ENCODE measurements at regions not wholly inside any gene's neighbourhood (a gene's known extent, or its start where the extent isn't known, plus 50 kb on each side); places are given as distances from the start of the nearest gene placed in this dataset.
"Not testable (repeated sequence)": the region's sequence is repeated elsewhere in the genome, so short reads cannot be mapped to it uniquely, and the experiment has no call there.

- Histone ChIP-seq H3K36me3 (no peaks in the 10 kb centered on the region), H3K9me3 (peaks cover 0 to 21% (median 0%) of the 10 kb centered on the region in 11 donors), H3K27me3 (peaks cover 0 to 5% (median 0%) of the 10 kb centered on the region in 7 donors), H3K4me1 (no peaks in the 10 kb centered on the region), H3K4me3 (no peak overlapping the region), H3K27ac (no peak overlapping the region)
- intact Hi-C loops (cut with DNase I): no loop called here
- WGBS, 2 donors: 87 to 88% methylated on average over 13 of the region's 13 CpGs
- TF ChIP-seq CTCF (IDR thresholded peaks at IDR 0.05): no peak
- DNase-seq: no peak
- no peak for ATAC-seq
Observed at GRCh38 chrX:1134976-1135375, 77.5 kb downstream of the CRLF2 start.

GRCh38 chrX:1134156-1134555 lies 78.3 kb downstream of the CRLF2 start:
- TF ChIP-seq CTCF (IDR thresholded peaks at IDR 0.05): no peak
- no peak overlapping the region for H3K4me3 ChIP-seq
- H3K4me1 ChIP-seq: no peaks in the 10 kb centered on the region
- peaks cover 0 to 21% (median 0%) of the 10 kb centered on the region in 11 donors for H3K9me3 ChIP-seq
- WGBS, 2 donors: 81 to 85% methylated on average over 12 of the region's 12 CpGs
- peaks cover 0 to 7% (median 0%) of the 10 kb centered on the region in 7 donors for H3K27me3 ChIP-seq
- H3K27ac ChIP-seq: no peak overlapping the region
- H3K36me3 ChIP-seq: no peaks in the 10 kb centered on the region
- ATAC-seq (no peak), DNase-seq (no peak)
- intact Hi-C loops (cut with DNase I): no loop called here

- WGBS, 2 donors: 75 to 79% methylated on average over 3 of the region's 3 CpGs
- H3K27me3 ChIP-seq: peaks cover 0 to 10% (median 0%) of the 10 kb centered on the region in 7 donors
- no peaks in the 10 kb centered on the region for H3K4me1 ChIP-seq
- peaks cover 0 to 15% (median 0%) of the 10 kb centered on the region in 11 donors for H3K9me3 ChIP-seq
- no peak for TF ChIP-seq CTCF (IDR thresholded peaks at IDR 0.05)
- intact Hi-C loops (cut with DNase I): no loop called here
- no peak overlapping the region for H3K4me3 ChIP-seq
- no peak for DNase-seq
- H3K27ac ChIP-seq: no peak overlapping the region
- no peak for ATAC-seq
- H3K36me3 ChIP-seq: no peaks in the 10 kb centered on the region
Observed at GRCh38 chrX:1126738-1127137, 85.7 kb downstream of the CRLF2 start.

- intact Hi-C loops (cut with DNase I): no loop called here
Observed at GRCh38 chrX:1124531-1124930, 87.9 kb downstream of the CRLF2 start.

GRCh38 chrX:1122851-1123250 lies 89.6 kb downstream of the CRLF2 start:
- intact Hi-C loops (cut with DNase I); H3K36me3 ChIP-seq; ATAC-seq; H3K27me3 ChIP-seq; H3K4me1 ChIP-seq; H3K9me3 ChIP-seq; H3K27ac ChIP-seq; DNase-seq; H3K4me3 ChIP-seq: not testable (repeated sequence)
- WGBS, 2 donors: 89 to 92% methylated on average over 12 of the region's 12 CpGs

More at GRCh38 chrX:1124531-1124930, 87.9 kb downstream of the CRLF2 start:
- TF ChIP-seq CTCF (IDR thresholded peaks at IDR 0.05): no peak
- H3K27me3 ChIP-seq: peaks cover 0 to 5% (median 0%) of the 10 kb centered on the region in 7 donors
- peaks cover 0 to 6% (median 0%) of the 10 kb centered on the region in 11 donors for H3K9me3 ChIP-seq
- H3K4me1 ChIP-seq: no peaks in the 10 kb centered on the region
- no peak overlapping the region for H3K27ac ChIP-seq
- ATAC-seq (no peak), DNase-seq (no peak)
- H3K4me3 ChIP-seq: no peak overlapping the region
- no peaks in the 10 kb centered on the region for H3K36me3 ChIP-seq
- WGBS, 2 donors: 70 to 79% methylated on average over 11 of the region's 11 CpGs
